HG02588 (cell line): ENCODE measurements at regions not wholly inside any gene's neighbourhood (a gene's known extent, or its start where the extent isn't known, plus 50 kb on each side); places are given as distances from the start of the nearest gene placed in this dataset.

Experiments used
- ATAC-seq: cut with Tn5 transposase; IDR thresholded peaks from one replicate; pipeline ENCODE4 v1.9.1; 2021; ENCODE audit warnings: mild to moderate bottlenecking, moderate library complexity; ENCODE audit not compliant: unreplicated experiment

DNA sequence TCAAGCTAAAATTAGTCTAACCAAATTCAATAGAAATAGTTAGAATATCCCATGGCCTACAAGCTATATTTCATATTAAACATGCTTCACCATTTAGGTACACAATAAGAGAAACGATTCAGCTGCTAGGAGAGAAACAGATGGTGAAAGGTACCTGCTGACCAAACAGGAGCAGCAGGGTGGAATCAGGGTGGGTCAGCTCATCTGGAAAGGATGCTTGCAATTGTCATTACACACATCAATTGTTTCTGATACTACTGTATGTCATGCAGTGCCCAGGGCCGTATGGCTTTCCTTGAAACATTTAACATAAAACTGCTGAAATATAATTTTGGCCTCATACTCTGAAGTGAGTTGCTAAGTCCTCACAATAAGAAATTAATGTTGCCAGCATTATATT is 776.0 kb downstream of the DACH1 start:
- ATAC-seq: no peak

GRCh38 chr13:71089056-71089455 is 777.9 kb downstream of the DACH1 start:
- no peak for ATAC-seq

DNA sequence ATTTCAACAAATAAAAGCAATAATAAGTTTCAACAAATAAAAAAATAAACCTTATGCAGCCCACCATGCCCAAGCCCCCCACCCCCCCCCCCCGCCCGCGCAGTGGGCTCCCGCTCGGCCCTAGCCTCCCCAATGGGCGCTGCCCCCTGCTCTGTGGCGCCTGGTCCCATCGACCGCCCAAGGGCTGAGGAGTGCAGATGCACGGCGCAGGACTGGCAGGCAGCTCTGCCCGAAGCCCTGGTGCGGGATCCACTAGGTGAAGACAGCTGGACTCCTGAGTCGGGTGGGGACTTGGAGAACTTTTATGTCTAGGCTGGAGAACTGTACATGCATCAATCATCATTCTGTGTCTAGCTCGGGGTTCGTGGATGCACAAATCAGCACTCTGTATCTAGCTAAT is 779.6 kb downstream of the DACH1 start:
- ATAC-seq: no peak

DNA sequence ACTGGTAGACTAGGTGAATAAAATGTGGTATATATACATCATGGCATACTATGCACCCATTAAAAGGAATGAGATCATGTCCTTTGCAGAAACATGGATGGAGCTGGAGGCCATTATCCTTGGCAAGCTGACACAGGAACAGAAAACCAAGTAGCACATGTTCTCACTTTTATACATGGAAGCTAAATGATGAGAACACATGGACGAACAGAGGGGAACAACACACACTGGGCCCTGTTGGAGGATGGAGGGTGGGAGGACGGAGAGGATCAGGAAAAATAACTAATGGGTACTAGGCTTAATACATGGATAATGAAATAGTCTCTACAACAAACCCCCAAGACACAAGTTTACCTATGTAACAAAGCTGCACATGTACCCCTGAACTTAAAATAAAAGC is 780.0 kb downstream of the DACH1 start:
- ATAC-seq: no peak

DNA sequence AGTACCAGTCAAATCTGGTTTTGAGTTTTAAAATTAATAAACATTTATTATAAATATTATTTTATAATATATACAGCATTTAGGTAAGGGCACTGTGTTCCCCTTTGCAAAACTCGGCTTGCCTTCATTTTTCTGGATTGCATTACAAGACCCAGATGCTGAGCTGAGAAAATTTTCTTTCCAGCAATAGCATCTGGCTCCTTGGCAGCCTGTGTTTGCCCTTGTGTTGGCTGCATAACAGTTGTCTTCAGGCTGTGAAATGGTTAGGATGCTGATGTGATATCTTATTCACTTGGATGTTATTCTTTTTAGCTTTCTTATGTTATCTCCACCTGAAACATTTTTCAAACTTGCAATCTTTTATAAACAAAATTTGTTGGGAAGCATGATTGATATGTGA is 784.4 kb downstream of the DACH1 start:
- ATAC-seq: no peak

DNA sequence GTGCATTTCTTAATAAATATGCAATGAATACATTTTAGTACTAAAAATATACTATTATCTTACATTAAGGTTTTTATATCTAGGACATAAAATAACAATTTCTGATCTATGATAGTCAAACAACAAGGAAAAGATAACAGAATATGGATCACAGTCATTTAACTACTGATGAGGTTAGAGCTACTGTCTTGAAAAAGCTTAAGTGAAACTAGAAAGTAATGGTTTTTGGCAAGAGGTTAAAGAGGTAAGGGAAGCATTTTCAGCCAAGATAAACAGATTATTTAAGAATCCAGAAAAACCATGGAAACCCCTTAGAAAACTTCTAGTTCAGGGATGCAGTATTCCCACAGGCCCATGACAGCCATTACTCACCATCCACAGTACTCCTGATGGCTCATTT is 787.4 kb downstream of the DACH1 start:
- no peak for ATAC-seq

DNA sequence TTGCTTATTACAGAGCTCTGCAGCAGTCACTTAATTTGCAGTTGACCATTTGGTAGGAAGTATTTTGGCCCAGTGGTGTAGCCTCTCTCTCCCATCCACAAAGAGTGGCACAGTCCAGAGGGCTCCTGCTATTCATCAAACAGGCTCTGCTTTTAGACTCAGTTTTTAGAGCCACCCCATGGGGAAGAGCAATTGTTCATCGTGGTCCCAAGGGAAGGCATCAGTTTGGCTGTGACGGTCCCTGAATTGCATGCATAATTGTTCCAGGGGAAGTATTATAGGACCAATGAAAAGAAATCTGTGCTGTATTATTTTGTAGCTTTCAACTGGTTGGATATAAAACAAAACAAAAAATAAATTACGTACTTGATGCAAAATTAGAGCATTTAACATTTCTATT is 799.0 kb downstream of the DACH1 start:
- no peak for ATAC-seq

GRCh38 chr13:71067165-71067815 is 799.7 kb downstream of the DACH1 start:
- no peak for ATAC-seq

GRCh38 chr13:71056581-71056980 is 810.4 kb downstream of the DACH1 start:
- no peak for ATAC-seq

GRCh38 chr13:71055644-71056043 is 811.4 kb downstream of the DACH1 start:
- ATAC-seq: no peak

DNA sequence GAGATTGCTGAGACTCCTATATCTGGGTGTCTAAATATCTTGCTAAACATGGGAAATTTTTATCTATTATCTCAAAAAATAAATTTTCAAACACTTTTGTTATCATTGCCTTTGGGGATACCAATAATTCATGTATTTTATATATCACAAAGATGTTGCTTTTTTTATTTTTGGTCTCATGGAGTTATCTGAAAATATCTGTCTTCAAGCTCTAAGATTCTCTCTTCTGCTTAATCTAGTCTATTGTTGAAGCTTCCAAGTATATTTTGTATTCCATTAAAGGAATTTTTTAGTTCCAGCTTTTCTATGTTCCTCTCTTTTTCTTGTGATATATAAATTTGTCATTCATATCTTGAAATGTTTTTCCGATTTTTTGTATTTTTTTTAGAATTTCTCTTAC is 812.0 kb downstream of the DACH1 start:
- no peak for ATAC-seq

GRCh38 chr13:71054358-71054757 is 812.6 kb downstream of the DACH1 start:
- peak; percentile 56 for ATAC-seq

GRCh38 chr13:71051573-71051972 is 815.4 kb downstream of the DACH1 start:
- no peak for ATAC-seq

GRCh38 chr13:71046360-71047079 is 820.5 kb downstream of the DACH1 start:
- no peak for ATAC-seq

GRCh38 chr13:71045101-71045500 is 821.9 kb downstream of the DACH1 start:
- ATAC-seq: no peak

- no peak for ATAC-seq
These were observed 827.6 kb downstream of the DACH1 start for GRCh38 chr13:71039440-71039839.

DNA sequence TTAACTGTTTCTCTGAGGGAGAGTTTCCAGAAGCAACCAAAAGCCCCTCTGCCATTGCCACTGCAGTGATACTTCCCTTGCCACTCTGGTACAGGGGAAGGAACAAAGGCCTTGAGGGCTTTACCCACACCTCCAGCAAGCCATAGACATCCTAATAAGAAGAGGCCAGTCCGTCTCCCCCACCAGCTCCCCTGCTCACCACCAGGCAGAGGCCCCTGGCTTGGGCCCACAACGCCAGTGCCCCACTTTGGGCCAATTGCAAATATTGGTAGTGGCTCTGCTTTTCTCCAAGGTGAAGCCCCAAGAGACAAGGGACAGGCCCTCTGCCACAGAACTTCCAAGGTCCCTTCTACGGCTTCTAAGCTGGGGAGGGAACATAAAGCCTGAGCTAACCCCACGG is 833.0 kb downstream of the DACH1 start:
- ATAC-seq: no peak

DNA sequence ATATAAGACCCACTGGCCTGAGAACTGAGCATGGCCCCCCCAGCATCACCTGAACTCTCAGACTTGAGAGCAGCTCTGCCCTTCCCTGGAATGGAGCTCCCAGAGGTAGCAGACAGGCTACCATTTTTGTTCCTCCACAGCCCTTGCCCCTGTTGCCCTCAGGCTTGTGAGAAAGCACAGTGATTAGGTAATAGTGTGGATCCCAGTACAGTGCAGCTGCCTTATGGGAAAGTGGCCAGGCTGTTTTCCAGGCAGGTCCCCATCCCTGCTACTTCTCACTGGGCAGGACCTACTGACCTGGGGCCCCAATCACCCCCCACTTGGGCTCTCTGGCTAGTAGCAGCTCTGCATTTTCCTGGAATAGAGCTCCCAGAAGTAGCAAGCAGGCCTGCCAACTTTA is 834.0 kb downstream of the DACH1 start:
- ATAC-seq: no peak

- no peak for ATAC-seq
These were observed 836.2 kb downstream of the DACH1 start for GRCh38 chr13:71030784-71031183.

DNA sequence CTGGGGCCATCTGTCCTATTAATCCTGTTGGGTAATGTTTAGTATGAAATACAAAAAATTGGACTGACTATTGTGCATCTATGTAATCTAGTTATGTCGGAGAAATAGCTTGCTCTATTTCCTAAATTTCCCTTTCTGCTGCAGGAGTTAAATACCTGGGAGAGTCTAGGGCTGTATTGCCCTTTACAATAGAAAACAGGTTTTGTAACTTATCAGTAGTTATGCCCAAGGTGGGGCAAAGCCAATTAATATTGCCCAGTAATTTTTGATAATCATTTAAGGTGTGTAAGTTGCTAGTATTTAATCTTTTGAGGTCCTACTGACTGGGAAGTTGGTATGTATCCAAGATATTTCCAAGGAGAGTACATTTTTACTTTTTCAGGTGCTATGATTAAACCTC is 838.1 kb downstream of the DACH1 start:
- no peak for ATAC-seq

GRCh38 chr13:71021825-71022422 is 845.1 kb downstream of the DACH1 start:
- no peak for ATAC-seq

DNA sequence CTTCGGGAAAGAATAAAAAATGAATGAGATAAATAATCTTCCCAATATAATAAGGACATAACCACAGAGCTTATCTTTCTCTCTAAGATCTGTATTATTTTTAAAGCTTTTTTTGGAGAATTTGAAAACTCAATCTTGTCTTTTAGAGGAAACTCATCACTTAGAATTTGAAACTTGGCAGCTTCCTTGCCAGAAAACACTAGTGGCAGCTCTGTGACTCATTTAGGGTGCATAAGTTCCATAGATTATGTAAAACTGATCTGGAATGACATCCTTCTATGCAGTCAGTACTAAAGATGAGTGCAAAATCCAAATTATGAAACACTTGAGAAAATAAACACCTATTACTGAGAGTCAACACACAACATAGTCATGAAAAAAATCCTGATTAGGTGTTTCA is 848.0 kb downstream of the DACH1 start:
- no peak for ATAC-seq
